ENCODE measurements at regions not wholly inside any gene's neighbourhood (a gene's known extent, or its start where the extent isn't known, plus 50 kb on each side); places are given as distances from the start of the nearest gene placed in this dataset.
A peak's percentile ranks its signal among the peaks of the same experiment; 100 is the strongest.

- no peak for DNase-seq
These were observed 61.1 kb downstream of the SPATA31C2 start for GRCh38 chr9:88077071-88077617.

GRCh38 chr9:88076286-88077070 is 61.8 kb downstream of the SPATA31C2 start:
- DNase-seq: peak; percentile 56

DNA sequence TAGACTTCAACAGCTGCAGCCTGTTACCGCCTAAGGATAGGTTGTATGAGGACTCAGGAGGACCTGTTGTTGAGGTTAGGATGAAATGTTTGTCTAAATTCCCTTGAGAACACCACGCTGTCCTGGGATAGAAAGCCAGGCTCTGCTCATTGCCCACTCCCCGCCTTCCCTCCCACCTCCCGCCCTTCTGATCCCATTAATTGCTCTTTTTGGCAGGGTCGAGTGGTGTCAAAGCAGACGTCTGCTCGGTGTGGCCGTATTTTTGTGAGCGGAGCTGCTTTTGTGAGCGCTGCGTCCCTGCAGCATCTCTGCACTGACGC is 62.3 kb downstream of the SPATA31C2 start:
- no peak for DNase-seq

GRCh38 chr9:88075506-88075905 is 62.8 kb downstream of the SPATA31C2 start:
- no peak for DNase-seq

DNA sequence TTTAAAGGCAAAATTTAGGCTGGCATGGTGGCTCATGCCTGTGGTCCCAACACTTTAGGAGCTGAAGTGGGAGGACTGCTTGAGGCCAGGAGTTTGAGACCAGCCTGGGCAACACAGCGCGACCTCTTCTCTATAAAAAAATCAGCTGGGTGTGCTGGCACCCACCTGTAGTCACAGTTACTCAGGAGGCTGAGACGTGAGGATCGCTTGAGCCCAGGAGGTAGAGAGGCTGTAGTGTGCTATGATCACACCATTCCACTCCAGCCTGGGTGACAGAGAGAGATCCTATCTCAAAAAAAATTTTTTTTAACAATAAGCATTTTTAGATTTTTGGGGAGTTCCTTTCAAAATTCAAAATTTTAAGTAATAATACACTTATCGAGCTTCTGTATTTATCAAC is 63.3 kb downstream of the SPATA31C2 start:
- DNase-seq: no peak

DNA sequence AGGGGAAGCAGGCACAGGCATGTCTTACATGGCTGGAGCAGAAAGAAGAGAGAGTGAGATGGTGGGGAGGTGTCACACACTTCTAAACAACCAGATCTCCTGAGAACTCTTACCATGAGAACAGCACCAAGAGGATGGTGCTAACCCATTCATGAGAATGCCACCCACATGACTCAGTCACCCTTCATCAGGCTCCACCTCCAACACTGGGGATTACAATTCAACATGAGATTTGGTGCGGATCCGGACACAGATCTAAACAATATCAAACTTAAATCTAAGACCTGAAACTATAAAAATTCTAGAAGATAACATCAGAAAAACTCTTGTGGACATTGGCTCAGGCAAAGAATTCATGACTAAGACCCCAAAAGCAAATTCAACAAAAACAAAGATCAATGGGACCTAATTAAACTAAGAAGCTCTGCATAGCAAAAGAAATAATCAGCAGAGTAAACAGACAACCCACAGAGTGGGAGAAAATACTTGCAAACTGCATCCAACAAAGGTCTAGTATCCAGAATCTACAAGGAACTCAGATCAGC is 65.4 kb downstream of the SPATA31C2 start:
- DNase-seq: no peak

DNA sequence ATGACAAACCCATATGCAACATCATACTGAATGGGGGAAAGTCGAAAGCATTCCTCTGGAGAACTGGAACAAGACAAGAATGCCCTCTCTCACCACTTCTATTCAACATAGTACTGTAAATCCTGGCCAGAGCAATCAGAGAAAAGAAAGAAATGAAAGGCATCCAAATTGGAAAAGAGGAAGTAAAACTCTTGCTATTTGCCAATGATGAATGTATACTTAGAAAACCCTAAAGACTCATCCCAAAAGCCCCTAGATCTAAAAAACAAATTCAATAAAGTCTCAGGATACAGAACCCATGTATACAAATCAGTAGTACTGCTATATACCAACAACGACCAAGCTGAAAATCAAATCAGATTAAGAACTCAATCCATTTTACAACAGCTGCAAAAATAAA is 66.9 kb downstream of the SPATA31C2 start:
- DNase-seq: no peak

DNA sequence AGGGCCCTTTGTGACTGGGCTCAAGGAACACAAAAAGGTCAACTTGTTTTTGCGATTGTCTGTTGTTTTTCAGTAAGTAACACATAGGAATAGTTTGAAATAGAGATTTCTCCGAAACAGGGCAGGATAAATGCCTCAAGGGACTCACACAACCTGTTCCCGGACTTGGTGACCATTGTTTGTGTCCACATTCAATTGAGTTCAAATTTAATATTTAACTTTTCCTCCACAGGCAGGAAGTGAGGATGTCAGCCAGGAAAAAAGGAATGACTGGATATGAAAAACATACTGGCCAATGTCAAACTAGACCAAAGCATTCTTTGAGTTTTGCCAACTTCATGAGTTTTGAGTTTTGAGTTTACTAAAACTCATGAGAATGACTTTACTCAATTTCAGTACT is 72.7 kb downstream of the SPATA31C2 start:
- no peak for DNase-seq

DNA sequence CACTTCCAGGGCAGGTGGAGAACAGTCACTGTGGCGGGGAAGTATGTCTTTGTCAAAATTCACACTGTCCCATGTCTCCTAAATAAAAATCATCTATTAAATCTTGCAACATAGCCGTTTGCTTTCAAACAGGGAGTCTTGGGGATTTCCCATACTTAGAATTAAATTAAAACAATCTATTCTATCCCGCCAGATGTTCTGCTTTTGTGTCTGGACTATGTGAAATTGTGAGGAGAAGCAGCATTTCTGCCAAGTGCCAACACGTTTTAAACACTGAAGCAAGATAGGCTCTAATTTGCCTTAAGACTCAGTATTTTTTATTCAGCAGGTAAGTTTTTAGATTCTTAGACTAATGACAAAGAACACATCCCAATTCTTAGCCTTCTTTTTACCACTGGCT is 73.7 kb downstream of the SPATA31C2 start:
- no peak for DNase-seq

DNA sequence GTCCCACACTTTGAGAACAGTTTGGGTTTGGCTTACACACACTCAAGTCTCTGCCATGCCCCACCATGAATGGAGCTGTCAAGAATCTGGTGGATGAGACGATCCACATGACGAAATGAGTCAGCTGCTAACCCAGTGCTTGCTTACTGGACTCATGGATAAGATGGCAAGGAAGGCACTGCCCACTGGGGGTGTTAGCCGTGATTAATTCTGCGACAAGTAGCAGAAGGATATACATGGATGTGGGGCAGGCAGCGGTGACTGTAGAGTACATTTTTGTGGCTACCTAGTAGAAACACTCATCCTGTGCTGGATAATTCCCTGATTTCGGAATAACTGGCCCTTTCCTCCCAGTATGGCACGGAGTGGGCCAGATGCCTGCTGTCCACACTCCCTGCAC is 77.5 kb downstream of the SPATA31C2 start:
- DNase-seq: no peak

DNA sequence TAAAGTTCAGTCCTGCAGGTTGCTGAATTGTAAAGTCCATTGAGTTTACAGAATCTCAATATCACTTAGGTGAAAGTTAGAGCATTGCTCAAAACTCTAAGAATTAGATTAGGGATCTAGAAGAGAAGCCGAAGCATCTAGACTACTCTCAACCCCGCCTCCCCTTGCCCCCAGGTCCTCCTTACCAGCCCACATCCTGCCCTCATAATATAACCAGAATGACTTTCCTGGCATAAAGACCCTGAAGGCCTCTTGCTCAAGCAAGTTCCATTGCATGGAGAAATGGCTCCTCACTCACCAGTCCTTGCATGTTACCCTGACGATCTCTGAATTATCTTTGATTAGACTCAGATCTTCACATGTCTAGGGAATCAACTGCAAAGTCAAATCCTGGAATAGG is 78.8 kb downstream of the SPATA31C2 start:
- no peak for DNase-seq

DNA sequence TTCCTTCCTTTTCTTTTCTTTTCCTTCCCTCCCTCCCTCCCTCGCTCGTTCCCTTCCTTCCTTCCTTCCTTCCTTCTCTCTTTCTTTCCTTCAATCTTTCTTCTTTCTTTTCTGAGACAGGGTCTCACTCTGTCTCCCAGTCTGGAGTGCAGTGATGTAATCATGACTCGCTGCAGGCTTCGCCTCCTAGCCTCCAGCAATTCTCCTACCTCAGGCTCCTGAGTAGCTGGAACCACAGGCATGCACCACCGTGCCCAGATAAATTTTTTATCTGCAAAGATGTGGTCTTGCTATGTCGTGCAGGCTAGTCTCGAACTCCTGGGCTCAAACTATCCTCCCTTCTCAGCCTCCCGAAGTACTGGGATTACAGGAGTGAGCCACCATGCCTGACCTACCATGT is 81.4 kb downstream of the SPATA31C2 start:
- no peak for DNase-seq

DNA sequence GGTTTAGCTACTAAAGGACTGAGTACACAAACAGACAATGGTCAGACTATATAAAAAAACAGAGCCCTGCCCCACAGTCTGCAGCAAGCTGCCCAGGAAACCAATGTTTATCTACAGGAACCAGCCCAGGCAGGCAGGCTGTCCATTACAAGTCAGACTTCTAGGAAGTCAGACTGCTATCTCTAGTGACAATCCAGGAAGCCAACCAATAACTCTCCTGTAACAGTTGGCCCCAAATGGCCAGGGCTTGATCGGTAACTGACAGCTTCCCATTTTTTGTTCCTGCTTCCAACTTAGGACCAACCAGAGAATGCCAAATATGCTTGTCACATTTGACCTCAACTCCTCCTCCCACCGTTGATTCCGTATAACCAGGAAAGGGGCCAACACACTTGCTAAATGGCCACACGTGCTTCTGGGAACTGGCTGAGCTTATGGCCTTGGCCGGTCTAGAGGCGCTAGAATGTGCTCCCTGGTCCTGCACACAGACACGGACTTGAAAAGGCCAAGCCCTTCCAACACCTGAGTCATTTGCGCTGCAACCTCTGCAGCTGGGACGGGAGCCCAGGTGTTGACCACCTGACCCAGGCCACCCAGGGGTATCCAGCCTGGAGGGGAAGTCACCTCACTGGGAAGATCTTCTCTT is 79.6 kb upstream of the CDK20 start:
- no peak for DNase-seq

GRCh38 chr9:88052321-88052965 is 78.1 kb upstream of the CDK20 start:
- no peak for DNase-seq

DNA sequence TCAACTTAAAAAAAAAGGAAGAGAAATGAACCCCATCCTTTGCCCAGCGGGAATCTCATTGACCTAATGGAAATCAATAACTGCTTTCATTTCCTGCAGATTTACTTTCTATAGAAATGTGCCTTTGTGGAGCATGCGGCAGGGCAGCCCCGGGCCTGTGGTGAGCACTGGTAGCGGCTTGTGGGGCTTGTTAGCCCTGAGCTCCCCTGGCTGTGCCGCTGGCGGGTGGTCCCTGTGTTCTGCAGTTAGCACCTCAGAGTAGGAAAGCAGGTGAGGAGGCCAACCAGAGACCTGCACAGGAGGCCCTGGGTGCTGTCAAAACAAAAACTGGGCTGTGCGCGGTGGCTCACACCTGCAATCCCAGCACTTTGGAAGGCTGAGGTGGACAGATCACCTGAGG is 76.8 kb upstream of the CDK20 start:
- no peak for DNase-seq

- DNase-seq: no peak
These were observed 75.5 kb upstream of the CDK20 start for GRCh38 chr9:88049677-88050307.

GRCh38 chr9:88046542-88046941 is 72.2 kb upstream of the CDK20 start:
- no peak for DNase-seq

GRCh38 chr9:88045686-88046085 is 71.4 kb upstream of the CDK20 start:
- DNase-seq: no peak

- no peak for DNase-seq
These were observed 69.9 kb upstream of the CDK20 start for GRCh38 chr9:88044200-88044599.

DNA sequence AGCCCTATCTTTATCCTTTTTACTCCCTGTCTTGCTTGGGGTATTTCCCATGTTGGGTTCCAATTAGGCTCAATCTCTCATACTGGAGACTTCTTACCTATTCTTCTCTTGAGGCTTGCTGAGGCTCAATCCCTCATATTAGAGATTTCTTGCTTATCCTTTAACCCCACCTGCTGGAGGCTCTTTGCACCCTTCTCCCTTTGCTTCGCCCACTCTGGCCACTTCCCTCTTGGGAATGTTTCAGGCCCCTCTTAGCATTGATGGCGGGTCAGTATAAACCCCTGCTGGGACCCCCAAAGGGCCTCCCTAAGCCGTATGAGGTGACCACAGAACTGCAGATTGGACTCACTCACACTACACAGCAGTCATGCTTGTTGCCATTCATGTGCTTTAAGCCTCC is 69.3 kb upstream of the CDK20 start:
- DNase-seq: no peak

DNA sequence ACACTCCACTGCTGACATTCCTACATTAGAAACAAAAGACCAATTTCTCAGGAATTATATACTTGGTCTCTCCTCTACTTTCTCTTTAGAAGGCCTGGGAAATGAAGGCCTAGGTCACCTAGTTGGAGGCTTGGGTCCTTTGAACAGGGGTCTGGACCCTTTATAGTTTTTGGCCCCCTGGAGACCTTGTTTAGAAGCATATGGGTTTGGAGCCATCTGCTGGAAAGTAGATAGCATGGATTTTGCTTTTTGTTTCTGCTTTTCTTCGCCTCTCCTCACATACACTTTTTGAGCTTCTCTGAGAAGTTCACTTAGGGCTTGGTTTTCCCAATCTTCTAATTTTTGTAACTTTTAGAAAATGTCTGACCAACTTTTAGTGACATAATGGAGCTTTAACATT is 67.1 kb upstream of the CDK20 start:
- DNase-seq: no peak

DNA sequence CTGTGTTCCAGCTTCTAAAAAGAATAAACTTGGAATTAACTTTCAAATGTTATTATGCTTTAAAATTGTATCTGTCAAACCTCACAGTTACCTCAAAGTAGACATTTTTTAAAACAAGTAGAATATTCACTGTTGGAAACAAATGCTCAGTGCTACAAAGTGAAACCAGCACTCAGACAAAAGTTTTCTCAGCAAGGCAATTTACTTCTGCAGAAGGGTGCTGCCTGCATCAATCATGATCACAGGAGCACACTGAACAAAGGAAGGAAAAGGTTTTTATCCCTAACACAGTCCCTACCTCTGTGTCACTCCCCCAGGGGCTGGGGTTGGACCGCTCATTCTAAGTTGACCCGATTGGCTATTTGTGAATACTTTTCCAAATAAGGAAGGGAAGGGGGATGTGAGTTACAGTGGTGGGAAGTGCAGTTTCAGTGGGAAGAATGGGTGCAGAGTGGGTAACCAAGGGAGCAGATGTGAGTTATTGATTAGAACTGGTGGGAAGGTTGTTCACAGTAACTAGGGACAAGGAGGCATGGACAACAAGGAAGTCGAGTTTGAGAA is 63.0 kb upstream of the CDK20 start:
- no peak for DNase-seq

DNA sequence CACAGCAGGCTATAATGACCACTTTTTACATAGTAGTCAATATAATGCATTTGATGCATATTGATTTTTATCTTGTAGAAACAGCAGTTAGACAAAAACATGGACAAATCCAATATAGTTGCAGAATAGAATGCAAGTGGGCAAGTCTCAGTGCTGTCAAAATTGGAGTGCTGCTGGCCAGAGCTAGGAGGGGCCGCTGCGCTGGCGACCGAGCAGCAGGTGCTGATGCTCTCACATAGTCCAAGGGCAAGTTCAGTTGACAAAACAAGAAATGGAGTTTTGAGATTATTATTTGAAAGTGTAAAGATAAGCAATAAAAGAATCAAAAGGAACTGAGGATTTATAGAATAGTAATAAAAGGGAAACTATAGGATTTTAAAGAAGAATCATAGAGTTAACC is 60.6 kb upstream of the CDK20 start:
- no peak for DNase-seq

All from NCI-H2029 treated with DMSO at 0.1 percent for 48 hours (cell line).